Fibroblast of skin of scalp (primary cell): ENCODE measurements at regions not wholly inside any gene's neighbourhood (a gene's known extent, or its start where the extent isn't known, plus 50 kb on each side); places are given as distances from the start of the nearest gene placed in this dataset.
A peak's percentile ranks its signal among the peaks of the same experiment; 100 is the strongest.
"Not testable (repeated sequence)": the region's sequence is repeated elsewhere in the genome, so short reads cannot be mapped to it uniquely, and the experiment has no call there.

ENCODE experiments used
- DNase-seq: peaks from one replicate; pipeline ENCODE4 v3.0.0-alpha.2; 2013

GRCh38 chr7:32222251-32222900 is 152.2 kb upstream of the PDE1C start:
- no peak for DNase-seq

- DNase-seq, result no peak
Measured at GRCh38 chr7:32221736-32222135, 151.5 kb upstream of the PDE1C start.

GRCh38 chr7:32221056-32221455 is 150.8 kb upstream of the PDE1C start:
- DNase-seq, result no peak

- DNase-seq, result not testable (repeated sequence)
Measured at GRCh38 chr7:32219831-32220230, 149.6 kb upstream of the PDE1C start.

GRCh38 chr7:32219416-32219815 is 149.2 kb upstream of the PDE1C start:
- no peak for DNase-seq

- no peak for DNase-seq
Measured at GRCh38 chr7:32218741-32219288, 148.6 kb upstream of the PDE1C start.

- DNase-seq, result no peak
Measured at GRCh38 chr7:32218154-32218467, 147.9 kb upstream of the PDE1C start.

GRCh38 chr7:32217341-32218153 is 147.3 kb upstream of the PDE1C start:
- no peak for DNase-seq

- DNase-seq, result no peak
Measured at GRCh38 chr7:32216759-32217158, 146.6 kb upstream of the PDE1C start.

- DNase-seq, result no peak
Measured at GRCh38 chr7:32215697-32216096, 145.5 kb upstream of the PDE1C start.

- DNase-seq, result no peak
Measured at GRCh38 chr7:32214913-32215312, 144.7 kb upstream of the PDE1C start.

GRCh38 chr7:32212321-32212720 is 142.1 kb upstream of the PDE1C start:
- DNase-seq, result no peak

GRCh38 chr7:32206987-32207386 is 136.8 kb upstream of the PDE1C start:
- peak; percentile 14 for DNase-seq

GRCh38 chr7:32206488-32206887 is 136.3 kb upstream of the PDE1C start:
- no peak for DNase-seq

- not testable (repeated sequence) for DNase-seq
Measured at GRCh38 chr7:32205298-32205824, 135.2 kb upstream of the PDE1C start.

- peak; percentile 80 for DNase-seq
Measured at GRCh38 chr7:32204361-32205018, 134.3 kb upstream of the PDE1C start.

GRCh38 chr7:32200646-32201045 is 130.4 kb upstream of the PDE1C start:
- DNase-seq, result no peak

GRCh38 chr7:32194537-32194936 is 124.3 kb upstream of the PDE1C start:
- no peak for DNase-seq

- DNase-seq, result no peak
Measured at GRCh38 chr7:32191305-32191704, 121.1 kb upstream of the PDE1C start.

GRCh38 chr7:32179567-32179966 is 109.4 kb upstream of the PDE1C start:
- DNase-seq, result no peak

GRCh38 chr7:32178677-32179366 is 108.6 kb upstream of the PDE1C start:
- DNase-seq, result no peak

GRCh38 chr7:32177232-32177631 is 107.0 kb upstream of the PDE1C start:
- DNase-seq, result no peak

- DNase-seq, result no peak
Measured at GRCh38 chr7:32175099-32175498, 104.9 kb upstream of the PDE1C start.
